ENCODE measurements at regions not wholly inside any gene's neighbourhood (a gene's known extent, or its start where the extent isn't known, plus 50 kb on each side); places are given as distances from the start of the nearest gene placed in this dataset.

GRCh38 chr5:57325678-57326397, 152.0 kb downstream of the GPBP1 start:
- dilution Hi-C loops (cut with MboI; ENCODE audit: extremely low pct_ligation_motif_present, low sequenced_read_pairs): no loop called here
- no peaks in the 10 kb centered on the region for H3K9me3 ChIP-seq (ENCODE audit: control insufficient read depth, low read depth, low read length)
- no peak for FAIRE-seq

GRCh38 chr5:57324861-57325260, 151.0 kb downstream of the GPBP1 start:
- no peaks in the 10 kb centered on the region for H3K9me3 ChIP-seq (ENCODE audit: control insufficient read depth, low read depth, low read length)
- H3K9me1 ChIP-seq (ENCODE audit: control insufficient read depth, extremely low read depth, insufficient read depth, low read length): no peaks in the 10 kb centered on the region
- H3K9ac ChIP-seq (ENCODE audit: control insufficient read depth, extremely low read depth, insufficient read depth, low read length): no peak overlapping the region
- no peaks in the 10 kb centered on the region for H3K36me3 ChIP-seq (ENCODE audit: control insufficient read depth in 2 of 2, extremely low read depth in 1 of 2, insufficient read depth in 2 of 2, low read length in 2 of 2)
- peaks cover 10% of the 10 kb centered on the region for H3K4me1 ChIP-seq (ENCODE audit: control insufficient read depth, extremely low read depth, insufficient read depth, low read length)
- DNase-seq (ENCODE audit: low read depth, low spot score) (no peak), FAIRE-seq (no peak)
- H3K27me3 ChIP-seq (ENCODE audit: control insufficient read depth, extremely low read depth, insufficient read depth, low read length): no peaks in the 10 kb centered on the region
- no peak overlapping the region for H3K4me3 ChIP-seq (ENCODE audit: control insufficient read depth in 2 of 3, extremely low read depth in 1 of 3, insufficient read depth in 2 of 3, low read depth in 1 of 3, low read length in 3 of 3)
- no peak for TF ChIP-seq EZH2 (IDR thresholded peaks at IDR 0.05; ENCODE audit: low read length)
- TF ChIP-seq CTCF (optimal IDR thresholded peaks at IDR 0.05 in 1 of 3, IDR thresholded peaks at IDR 0.05 in 1 of 3, conservative IDR thresholded peaks at IDR 0.05 in 1 of 3; ENCODE audit: extremely low read depth in 1 of 3, insufficient read depth in 2 of 3, low read length in 3 of 3): no peak
- H4K20me1 ChIP-seq (ENCODE audit: control insufficient read depth, extremely low read depth, insufficient read depth, low read length): no peaks in the 10 kb centered on the region
- no peak overlapping the region for H3K4me2 ChIP-seq (ENCODE audit: control insufficient read depth, extremely low read depth, insufficient read depth, low read depth, low read length)
- H3K27ac ChIP-seq (ENCODE audit: control insufficient read depth, insufficient read depth, low read length): no peak overlapping the region
- no peak overlapping the region for H2AFZ ChIP-seq (ENCODE audit: control insufficient read depth, low read length)
- dilution Hi-C loops (cut with MboI; ENCODE audit: extremely low pct_ligation_motif_present, low sequenced_read_pairs): no loop called here
- H3K79me2 ChIP-seq (ENCODE audit: control insufficient read depth, insufficient read depth, low read length): no peaks in the 10 kb centered on the region

More at GRCh38 chr5:57325678-57326397, 152.0 kb downstream of the GPBP1 start:
- no peak overlapping the region for H3K4me2 ChIP-seq (ENCODE audit: control insufficient read depth, extremely low read depth, insufficient read depth, low read depth, low read length)
- H3K36me3 ChIP-seq (ENCODE audit: control insufficient read depth in 2 of 2, extremely low read depth in 1 of 2, insufficient read depth in 2 of 2, low read length in 2 of 2): no peaks in the 10 kb centered on the region
- DNase-seq (ENCODE audit: low read depth, low spot score): no peak
- peaks cover 10% of the 10 kb centered on the region for H3K4me1 ChIP-seq (ENCODE audit: control insufficient read depth, extremely low read depth, insufficient read depth, low read length)
- no peak overlapping the region for H3K27ac ChIP-seq (ENCODE audit: control insufficient read depth, insufficient read depth, low read length)
- H2AFZ ChIP-seq (ENCODE audit: control insufficient read depth, low read length): no peak overlapping the region
- H3K79me2 ChIP-seq (ENCODE audit: control insufficient read depth, insufficient read depth, low read length): no peaks in the 10 kb centered on the region
- no peaks in the 10 kb centered on the region for H3K27me3 ChIP-seq (ENCODE audit: control insufficient read depth, extremely low read depth, insufficient read depth, low read length)
- H3K9me1 ChIP-seq (ENCODE audit: control insufficient read depth, extremely low read depth, insufficient read depth, low read length): no peaks in the 10 kb centered on the region
- TF ChIP-seq EZH2 (IDR thresholded peaks at IDR 0.05; ENCODE audit: low read length) (no peak), CTCF (optimal IDR thresholded peaks at IDR 0.05 in 1 of 3, IDR thresholded peaks at IDR 0.05 in 1 of 3, conservative IDR thresholded peaks at IDR 0.05 in 1 of 3; ENCODE audit: extremely low read depth in 1 of 3, insufficient read depth in 2 of 3, low read length in 3 of 3) (no peak)
- H3K9ac ChIP-seq (ENCODE audit: control insufficient read depth, extremely low read depth, insufficient read depth, low read length): no peak overlapping the region
- no peak overlapping the region for H3K4me3 ChIP-seq (ENCODE audit: control insufficient read depth in 2 of 3, extremely low read depth in 1 of 3, insufficient read depth in 2 of 3, low read depth in 1 of 3, low read length in 3 of 3)
- H4K20me1 ChIP-seq (ENCODE audit: control insufficient read depth, extremely low read depth, insufficient read depth, low read length): no peaks in the 10 kb centered on the region

Measured in keratinocyte (primary cell).